Fibroblast of skin of back (primary cell): ENCODE measurements at regions not wholly inside any gene's neighbourhood (a gene's known extent, or its start where the extent isn't known, plus 50 kb on each side); places are given as distances from the start of the nearest gene placed in this dataset.
A peak's percentile ranks its signal among the peaks of the same experiment; 100 is the strongest.
"Not testable (repeated sequence)": the region's sequence is repeated elsewhere in the genome, so short reads cannot be mapped to it uniquely, and the experiment has no call there.

Experiments used
- DNase-seq: peaks from one replicate; pipeline ENCODE4 v3.0.0-alpha.2; 2013

GRCh38 chr1:102174259-102174863, 177.6 kb upstream of the OLFM3 start:
- no peak for DNase-seq

- DNase-seq = no peak
These were observed 175.5 kb upstream of the OLFM3 start for GRCh38 chr1:102172200-102172599.

GRCh38 chr1:102163799-102164198, 167.1 kb upstream of the OLFM3 start:
- DNase-seq = no peak

- DNase-seq = no peak
These were observed 154.5 kb upstream of the OLFM3 start for GRCh38 chr1:102151242-102151641.

- no peak for DNase-seq
These were observed 124.2 kb upstream of the OLFM3 start for GRCh38 chr1:102120910-102121309.

- DNase-seq = no peak
These were observed 121.4 kb upstream of the OLFM3 start for GRCh38 chr1:102118150-102118549.

GRCh38 chr1:102110586-102110985, 113.9 kb upstream of the OLFM3 start:
- no peak for DNase-seq

GRCh38 chr1:102109493-102109892, 112.8 kb upstream of the OLFM3 start:
- not testable (repeated sequence) for DNase-seq

GRCh38 chr1:102107441-102107840, 110.7 kb upstream of the OLFM3 start:
- no peak for DNase-seq

- no peak for DNase-seq
These were observed 109.3 kb upstream of the OLFM3 start for GRCh38 chr1:102105931-102106550.

- DNase-seq = no peak
These were observed 106.9 kb upstream of the OLFM3 start for GRCh38 chr1:102103646-102104045.

- no peak for DNase-seq
These were observed 105.6 kb upstream of the OLFM3 start for GRCh38 chr1:102102276-102102780.

- no peak for DNase-seq
These were observed 103.9 kb upstream of the OLFM3 start for GRCh38 chr1:102100666-102101065.

- DNase-seq = no peak
These were observed 103.2 kb upstream of the OLFM3 start for GRCh38 chr1:102099916-102100315.

- no peak for DNase-seq
These were observed 101.8 kb upstream of the OLFM3 start for GRCh38 chr1:102098536-102098935.

GRCh38 chr1:102098081-102098480, 101.4 kb upstream of the OLFM3 start:
- no peak for DNase-seq

GRCh38 chr1:102097451-102097850, 100.7 kb upstream of the OLFM3 start:
- no peak for DNase-seq

GRCh38 chr1:102096162-102096561, 99.4 kb upstream of the OLFM3 start:
- DNase-seq = no peak

- DNase-seq = no peak
These were observed 93.1 kb upstream of the OLFM3 start for GRCh38 chr1:102089791-102090190.

GRCh38 chr1:102085896-102086295, 89.2 kb upstream of the OLFM3 start:
- DNase-seq = peak; percentile 5

- DNase-seq = no peak
These were observed 88.2 kb upstream of the OLFM3 start for GRCh38 chr1:102084771-102085535.

- DNase-seq = no peak
These were observed 86.5 kb upstream of the OLFM3 start for GRCh38 chr1:102083192-102083591.

GRCh38 chr1:102074874-102075273, 78.1 kb upstream of the OLFM3 start:
- no peak for DNase-seq

- DNase-seq = no peak
These were observed 74.7 kb upstream of the OLFM3 start for GRCh38 chr1:102071451-102071850.
